ENCODE measurements at regions not wholly inside any gene's neighbourhood (a gene's known extent, or its start where the extent isn't known, plus 50 kb on each side); places are given as distances from the start of the nearest gene placed in this dataset.
"Not testable (repeated sequence)": the region's sequence is repeated elsewhere in the genome, so short reads cannot be mapped to it uniquely, and the experiment has no call there.

DNA sequence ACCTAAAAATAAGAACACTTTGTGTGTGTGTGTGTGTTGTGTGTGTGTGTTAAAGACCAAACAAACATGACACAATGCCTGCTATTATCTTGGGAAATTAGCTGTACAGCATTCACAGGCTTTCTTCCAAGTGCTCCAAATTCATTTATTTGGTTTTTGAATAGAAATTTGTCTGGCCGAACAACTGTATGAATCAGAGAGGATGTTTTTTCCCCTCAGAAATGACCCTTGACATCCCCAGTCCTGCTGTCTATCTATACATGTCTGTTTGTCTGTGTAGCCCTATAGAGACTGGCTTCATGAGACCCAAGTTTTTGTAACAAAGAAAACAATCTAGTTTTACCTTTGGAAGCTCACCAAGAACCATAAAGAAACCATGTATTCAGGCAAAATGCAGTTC, 549.8 kb downstream of the NSUN3 start:
- no peak for DNase-seq

GRCh38 chr3:94614192-94614591, 551.3 kb downstream of the NSUN3 start:
- DNase-seq, result no peak

DNA sequence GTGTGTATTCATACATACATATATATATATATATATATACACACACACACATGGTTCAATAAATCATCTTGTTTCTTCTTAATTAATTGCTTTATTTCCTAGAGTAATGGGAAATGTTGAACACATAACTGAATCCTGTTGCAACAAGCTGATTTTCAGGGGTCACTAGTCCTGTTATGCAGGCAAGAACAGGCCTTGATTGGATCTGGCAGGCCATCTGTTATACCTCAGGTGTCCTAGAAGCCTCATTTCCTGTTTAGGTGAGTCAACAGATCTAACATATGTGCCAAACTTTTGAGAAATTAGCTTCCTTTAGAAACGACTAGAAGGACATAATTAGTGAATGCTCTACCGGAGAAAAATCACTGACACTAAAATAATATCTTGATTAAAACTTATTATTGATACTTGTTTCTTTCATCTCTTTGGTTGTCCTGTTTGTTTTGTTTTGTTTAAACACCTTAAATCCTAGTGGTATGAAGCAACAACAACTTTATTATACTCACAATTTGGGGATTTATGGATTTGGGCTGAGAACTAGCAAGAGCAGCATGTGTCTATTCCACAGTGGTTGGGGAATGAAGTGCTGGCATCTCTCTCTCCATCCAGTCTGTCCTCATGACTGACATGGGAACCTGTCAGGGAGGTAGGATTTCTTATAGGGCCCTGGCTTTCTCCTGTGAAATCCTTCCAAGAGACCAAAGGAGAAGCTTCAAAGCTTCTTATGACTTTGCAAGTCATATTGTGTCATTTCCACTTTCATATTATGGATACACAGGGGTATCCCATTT, 552.6 kb downstream of the NSUN3 start:
- DNase-seq, result no peak

DNA sequence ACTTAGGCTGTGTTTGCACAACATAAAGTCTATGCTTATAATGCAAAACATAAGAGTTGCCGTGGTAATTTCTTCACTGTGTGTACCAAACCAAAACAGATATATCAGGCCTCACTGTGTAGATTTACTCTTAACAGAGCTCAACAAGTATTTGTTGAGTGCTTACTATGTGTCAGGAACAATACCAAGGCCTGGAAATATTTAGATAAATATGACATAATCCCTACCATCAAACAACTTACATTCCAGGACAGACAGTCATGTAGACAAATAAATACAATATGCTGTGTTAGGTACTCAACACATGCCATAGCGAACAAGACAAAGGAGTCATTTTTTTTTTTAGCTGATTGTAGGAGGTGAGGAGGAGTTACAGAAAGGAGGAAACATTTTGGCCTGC, 554.0 kb downstream of the NSUN3 start:
- no peak for DNase-seq

- DNase-seq, result no peak
Observed at GRCh38 chr3:94617312-94617711, 554.5 kb downstream of the NSUN3 start.

- DNase-seq, result no peak
Observed at GRCh38 chr3:94619643-94620042, 556.8 kb downstream of the NSUN3 start.

GRCh38 chr3:94626573-94626972, 563.7 kb downstream of the NSUN3 start:
- DNase-seq, result no peak

- DNase-seq, result no peak
Observed at GRCh38 chr3:94627689-94628088, 564.8 kb downstream of the NSUN3 start.

- DNase-seq, result no peak
Observed at GRCh38 chr3:94643400-94643799, 580.5 kb downstream of the NSUN3 start.

GRCh38 chr3:94645790-94646189, 582.9 kb downstream of the NSUN3 start:
- no peak for DNase-seq

- no peak for DNase-seq
Observed at GRCh38 chr3:94647131-94647530, 584.3 kb downstream of the NSUN3 start.

DNA sequence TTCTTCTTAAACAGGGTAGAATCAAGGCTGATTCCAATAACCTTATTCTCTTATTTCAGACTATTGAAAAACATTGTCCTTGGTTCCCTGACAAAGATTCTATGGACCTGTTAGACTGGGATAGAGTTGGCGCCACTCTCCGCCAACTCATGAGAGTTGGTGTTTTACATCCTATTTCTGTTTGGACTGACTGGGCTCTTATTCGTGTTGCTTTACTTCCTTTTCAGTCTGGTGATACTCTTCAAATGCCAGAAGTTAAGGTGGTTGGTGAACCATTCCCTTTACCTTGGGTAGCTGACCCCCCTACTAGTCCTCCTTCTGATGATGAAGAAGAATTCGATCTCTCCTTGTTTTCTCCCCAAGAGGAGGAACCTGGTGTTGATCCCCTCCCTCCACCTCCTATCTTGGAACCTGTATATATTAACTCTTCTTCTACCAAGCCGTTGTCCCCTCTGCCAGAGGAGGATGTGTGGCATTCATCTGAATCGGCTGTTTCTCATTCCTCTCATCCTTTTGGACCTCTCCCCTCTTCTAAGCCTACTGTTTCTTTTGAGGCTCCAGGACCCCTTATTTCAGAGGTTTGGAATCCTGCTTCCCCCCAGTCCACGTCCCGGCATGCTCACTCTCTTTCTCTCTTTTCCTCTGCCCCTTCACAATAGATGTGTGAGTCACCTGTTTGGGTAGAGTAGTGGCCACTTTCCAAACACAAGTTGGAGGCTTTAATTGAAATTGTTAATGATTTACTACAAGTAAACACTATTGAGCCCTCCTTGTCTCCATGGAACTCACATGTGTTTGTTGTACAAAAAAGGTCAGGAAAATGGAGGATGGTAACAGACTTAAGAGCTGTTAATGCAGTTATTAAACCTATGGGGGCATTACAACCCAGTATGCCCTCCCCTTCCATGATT, 585.7 kb downstream of the NSUN3 start:
- not testable (repeated sequence) for DNase-seq

GRCh38 chr3:94654096-94654495, 591.2 kb downstream of the NSUN3 start:
- DNase-seq, result no peak

- DNase-seq, result no peak
Observed at GRCh38 chr3:94665922-94666321, 603.1 kb downstream of the NSUN3 start.

- DNase-seq, result no peak
Observed at GRCh38 chr3:94671078-94671477, 608.2 kb downstream of the NSUN3 start.

DNA sequence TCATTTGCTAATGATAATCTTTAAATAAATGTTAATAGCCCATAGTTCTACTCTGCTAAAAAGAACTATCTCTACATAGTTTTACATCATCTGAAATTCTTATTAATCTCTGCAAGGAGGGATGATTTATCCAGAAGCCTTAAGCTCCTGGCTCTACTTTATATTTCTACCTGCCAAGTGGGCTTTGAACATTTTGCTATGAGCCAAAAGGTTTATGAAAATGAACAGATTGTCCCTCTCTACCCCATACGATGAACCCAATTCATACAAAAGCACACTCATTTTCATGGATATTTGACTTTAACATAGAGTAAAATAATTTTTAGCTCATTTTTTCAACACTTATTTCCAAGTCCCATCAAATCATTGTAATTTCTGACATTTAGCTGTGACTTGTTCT, 611.0 kb downstream of the NSUN3 start:
- no peak for DNase-seq

- no peak for DNase-seq
Observed at GRCh38 chr3:94686208-94686607, 623.3 kb downstream of the NSUN3 start.

DNA sequence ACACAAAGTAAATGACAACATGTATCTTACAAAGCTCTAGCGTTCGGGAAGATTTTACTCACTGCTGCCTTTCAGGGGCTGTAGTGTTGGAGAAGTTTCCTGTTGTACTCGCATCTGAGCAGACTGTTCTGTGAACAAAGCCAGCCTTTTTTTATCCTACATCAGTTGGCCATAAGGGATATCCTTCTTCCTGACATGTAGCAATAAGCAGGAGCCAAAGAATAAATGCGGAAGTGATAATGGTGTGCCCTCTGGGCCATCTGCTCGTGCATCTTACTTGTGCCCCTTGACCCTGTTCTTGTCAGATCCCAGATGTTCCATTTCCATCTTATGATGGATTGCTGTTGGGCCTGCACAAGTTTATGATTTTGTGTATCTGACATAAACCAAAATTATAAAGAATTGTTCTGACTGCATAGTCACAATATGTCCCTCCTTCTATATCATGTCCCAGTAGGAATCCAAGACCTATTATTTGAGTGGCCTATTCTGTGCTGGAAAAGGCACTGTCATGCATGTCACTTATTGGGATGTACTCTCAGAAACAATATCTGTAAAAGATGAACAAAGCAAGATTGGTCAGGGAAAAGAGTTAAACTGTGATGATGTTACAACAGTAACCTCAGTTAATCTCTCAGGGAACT, 631.3 kb downstream of the NSUN3 start:
- DNase-seq, result no peak

DNA sequence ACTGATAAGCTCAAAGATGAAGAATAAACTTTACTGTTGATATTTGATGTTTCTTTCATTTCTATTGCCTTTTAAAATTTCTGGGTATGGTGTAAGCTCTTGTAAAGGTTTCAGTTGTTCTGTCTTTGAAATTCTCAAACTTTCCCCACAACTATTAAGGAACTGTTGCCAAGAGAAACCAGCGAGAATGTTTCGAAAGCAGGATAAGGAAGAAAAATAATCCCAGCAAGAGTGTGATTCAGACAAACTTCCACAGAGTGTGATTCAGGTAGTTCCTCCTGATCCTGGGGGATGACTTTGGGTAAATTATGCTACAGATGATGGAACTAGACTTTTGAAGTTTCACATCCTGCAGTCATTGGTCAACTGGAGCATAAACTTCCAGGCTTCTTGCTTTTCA, 632.0 kb downstream of the NSUN3 start:
- no peak for DNase-seq

DNA sequence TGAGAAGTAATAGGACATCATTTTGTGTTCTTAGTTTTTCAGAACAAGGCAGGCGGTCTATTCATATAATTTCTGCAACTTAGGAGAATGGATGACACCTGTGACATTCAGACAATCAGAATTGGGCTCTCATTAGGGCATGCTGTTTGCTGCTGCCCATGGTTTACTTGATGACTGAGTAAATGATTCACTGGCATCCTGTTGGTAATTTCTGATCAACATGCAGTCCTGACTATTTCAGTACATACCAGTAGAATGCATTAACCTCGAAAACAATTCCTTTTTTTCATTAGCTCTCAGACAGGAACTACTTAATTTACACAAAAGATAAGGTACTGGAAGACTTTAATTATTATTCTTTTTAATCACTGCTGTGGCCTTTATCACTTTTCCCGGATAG, 641.6 kb downstream of the NSUN3 start:
- DNase-seq, result no peak

DNA sequence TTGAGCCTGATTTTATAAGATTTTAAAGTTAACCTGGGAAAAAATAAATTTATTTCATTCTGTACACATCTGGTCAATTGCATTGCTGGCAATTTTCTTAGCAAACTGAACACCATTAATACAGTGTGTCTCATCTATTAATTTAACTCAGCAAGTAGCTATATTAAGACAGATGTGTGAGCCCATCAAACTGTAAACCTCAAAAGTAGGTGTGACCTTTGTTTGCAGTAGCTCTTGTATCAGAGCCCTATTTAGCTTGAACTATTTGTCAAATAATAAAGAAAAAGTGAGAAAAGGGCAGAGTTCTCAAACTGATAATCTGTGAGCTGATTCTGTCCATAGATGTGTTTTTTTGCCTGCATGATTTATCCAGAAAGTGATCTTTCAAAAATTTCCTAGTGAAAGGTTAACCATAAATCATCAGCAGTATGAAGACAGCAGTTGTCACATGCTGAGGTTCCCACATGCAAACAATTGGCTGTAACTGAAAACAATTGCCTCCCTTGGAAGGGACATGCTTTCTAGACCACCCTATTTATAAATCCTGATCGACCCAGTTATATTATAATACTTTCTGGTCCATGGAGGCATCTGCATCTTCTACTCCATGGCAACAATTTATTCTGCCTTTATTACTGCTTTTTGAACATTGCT, 646.5 kb downstream of the NSUN3 start:
- DNase-seq, result no peak

DNA sequence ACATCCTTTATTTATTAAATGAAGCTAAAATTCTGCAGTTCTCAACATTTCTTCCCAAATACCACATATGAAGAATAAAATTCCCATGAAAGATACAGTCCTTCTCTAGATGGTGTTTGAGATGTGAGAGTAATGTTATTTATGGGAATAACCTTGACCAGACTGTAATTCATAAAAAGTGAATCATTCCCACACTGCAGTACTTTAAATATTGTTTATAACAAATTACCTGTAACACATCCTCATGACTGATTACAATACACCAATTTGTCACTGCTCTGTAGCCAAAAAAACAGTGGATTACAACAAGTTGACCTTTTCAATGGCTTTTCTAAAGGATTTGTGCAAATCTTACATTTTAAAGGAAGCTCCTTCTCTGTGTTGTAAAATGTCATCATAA, 651.3 kb downstream of the NSUN3 start:
- no peak for DNase-seq

Data from DMS 273 treated with DMSO at 0.1 percent for 48 hours (cell line).